GM10248 (cell line): ENCODE measurements at regions not wholly inside any gene's neighbourhood (a gene's known extent, or its start where the extent isn't known, plus 50 kb on each side); places are given as distances from the start of the nearest gene placed in this dataset.

ENCODE experiments used
- CTCF ChIA-PET: fragments of 300-600 bp; sonication (Branson Sonifier 250); formaldehyde crosslinking; extraction: SDS; loops from one replicate; lab custom pipeline; 2021; ENCODE audit warnings: antibody characterized with exemption; lab: Yijun Ruan, JAX
- POLR2A ChIA-PET: fragments of 350-650 bp; sonication (Branson Sonifier 250); formaldehyde crosslinking; extraction: SDS; loops from one replicate; lab custom pipeline; 2020; ENCODE audit warnings: antibody characterized with exemption; lab: Yijun Ruan, JAX
- DNase-seq: peaks from one replicate; pipeline ENCODE4 v3.0.0; 2012; ENCODE audit errors: extremely low spot score
- TF ChIP-seq, protein P1 (sequence below): IDR thresholded peaks from 2 replicates; pipeline ENCODE4 v1.5.1; 2012; ENCODE audit warnings: mild to moderate bottlenecking, low read depth; ENCODE audit errors: extremely low read depth, missing control alignments, control extremely low read depth

DNA sequence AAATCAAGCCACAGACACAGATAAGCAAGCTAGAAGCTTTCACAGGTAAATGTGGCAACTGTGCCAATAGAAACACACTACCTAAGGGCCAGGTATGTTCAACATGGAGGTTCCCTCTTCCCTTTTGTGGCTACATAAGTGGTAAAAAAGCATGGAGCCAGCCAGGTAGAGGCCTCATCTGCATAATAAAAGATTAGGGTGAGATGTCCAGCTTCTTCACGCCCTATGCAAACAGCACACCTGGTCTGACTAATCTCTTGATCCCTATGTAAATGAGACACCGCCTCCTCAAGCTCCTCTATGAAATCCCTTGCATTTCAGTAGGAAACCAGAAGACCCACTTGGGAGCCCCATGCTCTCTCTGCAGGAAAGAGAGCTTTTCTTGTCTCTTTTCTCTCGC is 282.2 kb downstream of the NEBL start:
- POLR2A ChIA-PET: no interaction called here
- no peak for DNase-seq
- TF ChIP-seq, protein P1, sequence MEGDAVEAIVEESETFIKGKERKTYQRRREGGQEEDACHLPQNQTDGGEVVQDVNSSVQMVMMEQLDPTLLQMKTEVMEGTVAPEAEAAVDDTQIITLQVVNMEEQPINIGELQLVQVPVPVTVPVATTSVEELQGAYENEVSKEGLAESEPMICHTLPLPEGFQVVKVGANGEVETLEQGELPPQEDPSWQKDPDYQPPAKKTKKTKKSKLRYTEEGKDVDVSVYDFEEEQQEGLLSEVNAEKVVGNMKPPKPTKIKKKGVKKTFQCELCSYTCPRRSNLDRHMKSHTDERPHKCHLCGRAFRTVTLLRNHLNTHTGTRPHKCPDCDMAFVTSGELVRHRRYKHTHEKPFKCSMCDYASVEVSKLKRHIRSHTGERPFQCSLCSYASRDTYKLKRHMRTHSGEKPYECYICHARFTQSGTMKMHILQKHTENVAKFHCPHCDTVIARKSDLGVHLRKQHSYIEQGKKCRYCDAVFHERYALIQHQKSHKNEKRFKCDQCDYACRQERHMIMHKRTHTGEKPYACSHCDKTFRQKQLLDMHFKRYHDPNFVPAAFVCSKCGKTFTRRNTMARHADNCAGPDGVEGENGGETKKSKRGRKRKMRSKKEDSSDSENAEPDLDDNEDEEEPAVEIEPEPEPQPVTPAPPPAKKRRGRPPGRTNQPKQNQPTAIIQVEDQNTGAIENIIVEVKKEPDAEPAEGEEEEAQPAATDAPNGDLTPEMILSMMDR: no peak
- CTCF ChIA-PET: no interaction called here

DNA sequence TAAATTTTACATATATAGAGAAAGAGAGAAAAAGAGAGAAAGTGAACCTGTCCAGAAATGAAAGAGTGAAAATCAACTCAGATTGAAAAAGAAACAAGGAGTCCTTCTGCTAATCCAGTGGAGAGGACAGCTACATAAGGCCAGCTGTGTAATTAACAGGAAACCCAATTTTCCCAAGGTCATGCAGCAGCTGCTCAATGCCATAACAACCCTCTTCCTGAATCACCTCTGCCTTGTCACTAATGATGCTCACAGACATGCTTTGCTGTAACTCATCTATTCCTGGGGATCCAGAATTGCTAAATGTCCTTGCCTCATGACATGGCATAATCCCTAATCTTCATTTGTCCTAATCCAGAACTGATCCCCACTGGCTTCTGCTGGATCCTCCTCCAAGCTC is 288.6 kb downstream of the NEBL start:
- CTCF ChIA-PET: interaction anchor here (0.7 kb wide), 1 partner anchor 10 kb away, joined by 3 read pairs; no protein-coding TSS in a partner anchor
- no peak for DNase-seq
- TF ChIP-seq, protein P1: no peak
- POLR2A ChIA-PET: no interaction called here

DNA sequence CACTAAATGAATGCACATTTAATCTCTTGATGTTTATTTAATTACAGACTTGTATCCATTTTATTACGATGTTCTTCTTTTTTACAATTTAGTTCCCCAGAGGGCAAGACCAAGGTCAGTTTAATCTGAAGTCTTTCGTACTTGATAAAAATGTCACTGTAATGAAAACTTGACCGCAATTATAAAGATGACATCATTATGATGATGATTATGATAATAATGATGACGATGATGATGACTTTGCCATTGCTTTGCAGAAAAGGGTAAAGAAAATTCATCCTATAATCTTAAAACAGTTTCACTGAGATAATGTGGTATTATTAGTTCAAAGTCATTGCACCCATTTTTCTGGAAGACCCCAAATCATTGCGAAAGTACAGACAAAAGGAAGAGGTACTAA is 290.1 kb downstream of the NEBL start:
- ChIA-PET CTCF (no interaction called here), POLR2A (no interaction called here)
- TF ChIP-seq, protein P1: no peak
- no peak for DNase-seq

DNA sequence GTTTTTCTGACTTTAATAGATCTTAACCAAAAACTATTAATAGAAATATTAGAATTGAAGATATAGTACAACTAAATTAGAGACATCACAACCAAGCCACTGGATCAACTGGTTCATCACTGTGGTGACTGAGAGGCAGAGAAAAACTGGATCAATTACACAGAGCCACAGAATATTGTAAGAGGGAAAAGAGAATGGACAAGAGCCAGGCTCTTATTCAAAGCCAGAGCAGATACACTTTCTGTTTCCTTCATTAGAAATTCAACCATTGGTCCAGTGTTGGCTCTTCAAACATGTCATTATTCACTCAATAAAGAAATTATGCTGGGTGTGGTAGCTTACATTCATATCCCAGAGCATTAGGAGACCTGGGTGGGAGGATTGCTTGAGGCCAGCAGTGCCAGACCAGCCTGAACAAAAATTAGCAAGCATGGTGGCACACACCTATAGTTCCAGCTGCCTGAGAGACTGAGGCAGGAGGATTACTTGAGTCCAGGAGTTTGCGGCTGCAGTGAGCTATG is 295.1 kb downstream of the NEBL start:
- CTCF ChIA-PET: interaction anchor here (1.6 kb wide), 1 partner anchor 9 kb away, joined by 5 read pairs; no protein-coding TSS in a partner anchor
- no peak for DNase-seq
- TF ChIP-seq, protein P1: no peak
- POLR2A ChIA-PET: no interaction called here

DNA sequence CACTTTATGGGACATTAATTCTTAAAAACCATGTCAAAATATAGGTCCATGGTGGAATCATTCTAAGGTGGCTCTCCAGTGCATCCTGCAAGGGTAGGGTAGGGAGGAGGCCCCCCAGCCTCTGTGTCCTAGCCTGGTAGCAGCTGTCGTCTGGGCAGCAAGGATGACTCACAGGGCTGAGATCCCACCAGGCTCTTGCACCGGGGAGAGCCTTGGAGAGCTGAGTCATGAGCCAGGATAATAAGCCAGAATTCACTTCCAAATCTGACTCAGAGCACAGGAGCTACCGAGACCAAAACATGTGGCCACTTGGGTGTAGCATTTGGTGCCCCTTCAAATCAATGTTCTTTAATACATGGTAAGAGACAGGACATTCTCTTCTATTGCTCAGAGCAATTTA is 298.5 kb downstream of the NEBL start:
- no peak for DNase-seq
- TF ChIP-seq, protein P1: no peak
- ChIA-PET POLR2A (no interaction called here), CTCF (interaction anchor here (1.1 to 1.3 kb wide), 2 partner anchors 10 to 13 kb away, joined by 3 read pairs; no protein-coding TSS in a partner anchor)

DNA sequence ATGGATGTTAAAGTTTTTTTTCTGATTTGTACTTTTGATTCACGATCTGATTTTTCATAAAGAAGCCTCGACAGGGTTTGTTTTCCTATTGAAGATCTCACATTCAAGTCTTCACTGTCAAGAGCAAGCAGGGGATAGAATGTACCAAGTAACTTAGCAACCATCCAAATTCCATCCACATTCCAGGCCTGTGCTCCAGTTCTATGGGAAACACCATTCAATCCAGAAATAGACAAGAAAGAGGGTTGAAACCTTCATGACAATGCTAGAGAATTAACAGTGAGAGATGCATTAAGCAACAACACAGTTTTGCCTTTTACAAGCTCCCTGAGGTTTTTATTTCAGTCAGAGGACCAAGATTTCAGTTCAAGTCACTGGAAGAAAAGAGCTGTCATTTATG is 300.2 kb downstream of the NEBL start:
- POLR2A ChIA-PET: no interaction called here
- DNase-seq: no peak
- TF ChIP-seq, protein P1: no peak
- CTCF ChIA-PET: interaction anchor here (1.9 kb wide), 1 partner anchor 14 kb away, joined by 6 read pairs; no protein-coding TSS in a partner anchor
